ENCODE measurements at regions not wholly inside any gene's neighbourhood (a gene's known extent, or its start where the extent isn't known, plus 50 kb on each side); places are given as distances from the start of the nearest gene placed in this dataset.

DNA sequence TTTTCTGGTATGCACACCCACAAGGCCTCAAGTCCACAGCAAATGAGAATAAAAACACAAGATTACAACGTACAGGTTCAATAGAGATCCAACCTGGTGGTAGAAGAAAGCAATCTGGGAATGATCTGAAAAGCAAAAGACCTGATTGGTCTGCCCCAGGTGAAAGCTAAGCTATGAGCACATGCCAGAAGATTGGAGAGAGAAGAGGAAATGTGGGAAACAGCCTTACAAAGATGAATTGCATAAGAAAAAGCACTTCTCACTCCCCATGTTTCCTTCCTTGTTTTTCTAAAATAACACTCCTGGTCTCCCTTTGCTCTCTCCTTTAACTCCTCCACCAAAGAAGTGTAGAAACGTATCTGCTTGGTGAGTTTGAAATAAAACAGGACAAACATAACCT lies 77.3 kb upstream of the ANO6 start:
- H3K36me3 ChIP-seq (ENCODE audit: low read depth): no peaks in the 10 kb centered on the region
- DNase-seq (ENCODE audit: low spot score) (no peak), ATAC-seq (ENCODE audit: low read depth) (no peak)
- H3K4me3 ChIP-seq (ENCODE audit: severe bottlenecking): no peak overlapping the region
- no peaks in the 10 kb centered on the region for H3K9me3 ChIP-seq (ENCODE audit: severe bottlenecking)
- H3K27ac ChIP-seq (ENCODE audit: poor library complexity, severe bottlenecking): no peak overlapping the region
- H3K4me1 ChIP-seq (ENCODE audit: insufficient read depth, poor library complexity, severe bottlenecking): no peaks in the 10 kb centered on the region
- H3K27me3 ChIP-seq (ENCODE audit: insufficient read depth, poor library complexity, severe bottlenecking): peaks cover 1% of the 10 kb centered on the region
- TF ChIP-seq CTCF (IDR thresholded peaks at IDR 0.05; ENCODE audit: poor library complexity, severe bottlenecking): no peak

DNA sequence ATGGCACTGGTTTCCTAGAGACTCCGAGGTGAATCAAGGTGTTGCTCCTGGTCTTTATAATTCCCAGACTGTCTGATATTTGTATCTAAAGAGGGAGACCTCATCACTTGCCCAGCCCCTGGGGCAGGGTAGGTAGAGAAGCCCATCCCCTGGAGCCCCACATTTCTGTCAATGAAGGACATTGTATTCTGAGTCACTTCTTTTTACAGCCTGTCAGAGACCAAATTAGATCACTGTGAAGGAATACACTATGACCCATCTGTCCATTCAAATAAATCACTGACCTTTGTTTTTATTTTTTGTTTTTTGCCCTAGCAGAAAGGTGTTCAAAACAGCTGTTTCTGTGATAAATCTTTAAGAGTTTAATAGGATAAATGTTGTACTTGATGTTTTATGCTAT lies 67.9 kb upstream of the ANO6 start:
- H3K4me1 ChIP-seq (ENCODE audit: insufficient read depth, poor library complexity, severe bottlenecking): no peaks in the 10 kb centered on the region
- no peak for TF ChIP-seq CTCF (IDR thresholded peaks at IDR 0.05; ENCODE audit: poor library complexity, severe bottlenecking)
- H3K27ac ChIP-seq (ENCODE audit: poor library complexity, severe bottlenecking): no peak overlapping the region
- H3K4me3 ChIP-seq (ENCODE audit: severe bottlenecking): no peak overlapping the region
- peaks cover 2% of the 10 kb centered on the region for H3K27me3 ChIP-seq (ENCODE audit: insufficient read depth, poor library complexity, severe bottlenecking)
- no peaks in the 10 kb centered on the region for H3K9me3 ChIP-seq (ENCODE audit: severe bottlenecking)
- DNase-seq (ENCODE audit: low spot score): no peak
- H3K36me3 ChIP-seq (ENCODE audit: low read depth): no peaks in the 10 kb centered on the region
- no peak for ATAC-seq (ENCODE audit: low read depth)

- Histone ChIP-seq H3K4me3 (ENCODE audit: severe bottlenecking) (no peak overlapping the region), H3K36me3 (ENCODE audit: low read depth) (no peaks in the 10 kb centered on the region), H3K4me1 (ENCODE audit: insufficient read depth, poor library complexity, severe bottlenecking) (no peaks in the 10 kb centered on the region), H3K9me3 (ENCODE audit: severe bottlenecking) (no peaks in the 10 kb centered on the region), H3K27me3 (ENCODE audit: insufficient read depth, poor library complexity, severe bottlenecking) (peaks cover 2% of the 10 kb centered on the region), H3K27ac (ENCODE audit: poor library complexity, severe bottlenecking) (no peak overlapping the region)
- no peak for TF ChIP-seq CTCF (IDR thresholded peaks at IDR 0.05; ENCODE audit: poor library complexity, severe bottlenecking)
- DNase-seq (ENCODE audit: low spot score) (no peak), ATAC-seq (ENCODE audit: low read depth) (no peak)
These were observed 67.3 kb upstream of the ANO6 start for GRCh38 chr12:45148619-45149018.

GRCh38 chr12:45165284-45165683 lies 50.6 kb upstream of the ANO6 start:
- ATAC-seq (ENCODE audit: low read depth) (no peak), DNase-seq (ENCODE audit: low spot score) (no peak)
- TF ChIP-seq CTCF (IDR thresholded peaks at IDR 0.05; ENCODE audit: poor library complexity, severe bottlenecking): no peak
- Histone ChIP-seq H3K9me3 (ENCODE audit: severe bottlenecking) (no peaks in the 10 kb centered on the region), H3K27me3 (ENCODE audit: insufficient read depth, poor library complexity, severe bottlenecking) (no peaks in the 10 kb centered on the region), H3K36me3 (ENCODE audit: low read depth) (no peaks in the 10 kb centered on the region), H3K27ac (ENCODE audit: poor library complexity, severe bottlenecking) (no peak overlapping the region), H3K4me1 (ENCODE audit: insufficient read depth, poor library complexity, severe bottlenecking) (no peaks in the 10 kb centered on the region), H3K4me3 (ENCODE audit: severe bottlenecking) (no peak overlapping the region)

- TF ChIP-seq CTCF (IDR thresholded peaks at IDR 0.05; ENCODE audit: poor library complexity, severe bottlenecking): no peak
- DNase-seq (ENCODE audit: low spot score) (no peak), ATAC-seq (ENCODE audit: low read depth) (no peak)
- Histone ChIP-seq H3K27ac (ENCODE audit: poor library complexity, severe bottlenecking) (no peak overlapping the region), H3K4me1 (ENCODE audit: insufficient read depth, poor library complexity, severe bottlenecking) (no peaks in the 10 kb centered on the region), H3K4me3 (ENCODE audit: severe bottlenecking) (no peak overlapping the region), H3K27me3 (ENCODE audit: insufficient read depth, poor library complexity, severe bottlenecking) (no peaks in the 10 kb centered on the region), H3K36me3 (ENCODE audit: low read depth) (no peaks in the 10 kb centered on the region), H3K9me3 (ENCODE audit: severe bottlenecking) (no peaks in the 10 kb centered on the region)
These were observed 49.8 kb upstream of the ANO6 start for GRCh38 chr12:45166056-45166455.
